Parathyroid adenoma (tissue), 2 donors: ENCODE measurements at regions not wholly inside any gene's neighbourhood (a gene's known extent, or its start where the extent isn't known, plus 50 kb on each side); places are given as distances from the start of the nearest gene placed in this dataset.

Source experiments
- H2AFZ ChIP-seq: fragments of 300-600 bp; sonication (generic); one replicate; pipeline ENCODE4 v1.7.0; 2017; ENCODE audit warnings: antibody characterized with exemption, mild to moderate bottlenecking
- H3K27ac ChIP-seq: fragments of 300-600 bp; sonication (generic); one replicate; pipeline ENCODE4 v1.7.0; 2017
- H3K27me3 ChIP-seq: fragments of 300-600 bp; sonication (generic); one replicate; pipeline ENCODE4 v1.7.0; 2017; ENCODE audit warnings: low read length; ENCODE audit not compliant: control insufficient read depth, insufficient read depth
- H3K36me3 ChIP-seq: fragments of 300-600 bp; sonication (generic); one replicate; pipeline ENCODE4 v1.7.0; 2017; ENCODE audit warnings: low read length; ENCODE audit not compliant: control insufficient read depth, insufficient read depth
- H3K4me1 ChIP-seq: fragments of 300-600 bp; sonication (generic); one replicate; pipeline ENCODE4 v1.7.0; 2017; ENCODE audit warnings: control low read depth
- H3K4me2 ChIP-seq: fragments of 300-600 bp; sonication (generic); one replicate; pipeline ENCODE4 v1.7.0; 2017; ENCODE audit warnings: low read length
- H3K4me3 ChIP-seq: fragments of 300-600 bp; sonication (generic); one replicate; pipeline ENCODE4 v1.7.0; 2017; ENCODE audit warnings: low read depth, low read length
- H3K79me2 ChIP-seq: fragments of 300-600 bp; sonication (generic); one replicate; pipeline ENCODE4 v1.7.0; 2017; ENCODE audit warnings: control low read depth
- H3K9ac ChIP-seq: fragments of 300-600 bp; sonication (generic); one replicate; pipeline ENCODE4 v1.7.0; 2017; ENCODE audit warnings: mild to moderate bottlenecking
- H3K9me3 ChIP-seq: fragments of 300-600 bp; sonication (generic); one replicate; pipeline ENCODE4 v1.7.0; 2017; ENCODE audit warnings: low read length; ENCODE audit not compliant: control insufficient read depth
- TF ChIP-seq, protein P1 (sequence below): fragments of 300-600 bp; sonication (generic); IDR thresholded peaks from one replicate; pipeline ENCODE4 v1.7.0; 2017; ENCODE audit warnings: antibody characterized with exemption, mild to moderate bottlenecking
- donor health status: primary hyperparathyroidism.

DNA sequence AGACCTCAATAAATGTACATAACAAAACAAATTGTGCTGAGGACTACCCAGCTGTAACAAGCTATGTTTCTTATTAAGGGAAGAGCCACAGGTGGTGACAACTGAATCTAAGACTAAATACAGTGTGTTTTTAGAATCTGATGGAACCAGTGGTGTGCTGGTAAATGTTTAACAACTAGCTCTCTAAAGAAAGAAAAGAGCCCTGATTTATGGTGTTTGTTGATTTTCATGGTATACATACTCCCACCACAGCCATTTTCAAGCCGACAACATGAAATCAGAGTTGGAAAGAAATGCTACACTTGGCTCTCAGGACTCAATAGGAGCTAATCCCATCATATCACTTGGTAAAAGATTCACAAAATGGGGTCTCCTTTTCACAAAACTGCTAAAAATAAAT is 89.8 kb upstream of the FNDC3B start:
- Histone ChIP-seq H3K9me3 (no peaks in the 10 kb centered on the region), H3K4me2 (no peak overlapping the region), H3K4me3 (no peak overlapping the region), H3K9ac (no peak overlapping the region), H3K27me3 (no peaks in the 10 kb centered on the region), H3K27ac (no peak overlapping the region), H3K36me3 (no peaks in the 10 kb centered on the region), H3K4me1 (no peaks in the 10 kb centered on the region), H2AFZ (no peak overlapping the region), H3K79me2 (no peaks in the 10 kb centered on the region)
- TF ChIP-seq, protein P1, sequence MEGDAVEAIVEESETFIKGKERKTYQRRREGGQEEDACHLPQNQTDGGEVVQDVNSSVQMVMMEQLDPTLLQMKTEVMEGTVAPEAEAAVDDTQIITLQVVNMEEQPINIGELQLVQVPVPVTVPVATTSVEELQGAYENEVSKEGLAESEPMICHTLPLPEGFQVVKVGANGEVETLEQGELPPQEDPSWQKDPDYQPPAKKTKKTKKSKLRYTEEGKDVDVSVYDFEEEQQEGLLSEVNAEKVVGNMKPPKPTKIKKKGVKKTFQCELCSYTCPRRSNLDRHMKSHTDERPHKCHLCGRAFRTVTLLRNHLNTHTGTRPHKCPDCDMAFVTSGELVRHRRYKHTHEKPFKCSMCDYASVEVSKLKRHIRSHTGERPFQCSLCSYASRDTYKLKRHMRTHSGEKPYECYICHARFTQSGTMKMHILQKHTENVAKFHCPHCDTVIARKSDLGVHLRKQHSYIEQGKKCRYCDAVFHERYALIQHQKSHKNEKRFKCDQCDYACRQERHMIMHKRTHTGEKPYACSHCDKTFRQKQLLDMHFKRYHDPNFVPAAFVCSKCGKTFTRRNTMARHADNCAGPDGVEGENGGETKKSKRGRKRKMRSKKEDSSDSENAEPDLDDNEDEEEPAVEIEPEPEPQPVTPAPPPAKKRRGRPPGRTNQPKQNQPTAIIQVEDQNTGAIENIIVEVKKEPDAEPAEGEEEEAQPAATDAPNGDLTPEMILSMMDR: no peak

DNA sequence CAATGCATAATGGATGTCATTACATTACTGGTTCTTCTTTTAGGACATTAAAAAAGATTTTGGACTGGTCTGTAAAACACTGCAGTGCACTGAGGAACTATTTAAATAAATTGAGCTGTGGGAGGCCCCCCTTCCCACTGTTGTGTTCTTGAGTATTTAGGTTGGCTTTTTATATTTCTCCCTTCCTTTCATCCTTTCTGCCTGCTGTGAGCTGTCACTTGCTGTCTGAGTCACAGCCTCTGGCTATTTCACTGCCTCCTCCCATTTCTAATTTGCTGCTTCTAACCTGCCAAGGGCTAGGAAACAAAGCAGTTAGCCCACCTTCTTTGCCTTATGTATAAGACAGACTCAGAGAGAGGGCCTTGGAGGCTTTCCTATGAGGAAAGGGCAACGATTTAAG is 89.0 kb upstream of the FNDC3B start:
- TF ChIP-seq, protein P1: no peak
- Histone ChIP-seq H3K9ac (no peak overlapping the region), H2AFZ (no peak overlapping the region), H3K4me3 (no peak overlapping the region), H3K79me2 (no peaks in the 10 kb centered on the region), H3K27me3 (no peaks in the 10 kb centered on the region), H3K36me3 (no peaks in the 10 kb centered on the region), H3K27ac (no peak overlapping the region), H3K4me2 (no peak overlapping the region), H3K9me3 (no peaks in the 10 kb centered on the region), H3K4me1 (no peaks in the 10 kb centered on the region)

DNA sequence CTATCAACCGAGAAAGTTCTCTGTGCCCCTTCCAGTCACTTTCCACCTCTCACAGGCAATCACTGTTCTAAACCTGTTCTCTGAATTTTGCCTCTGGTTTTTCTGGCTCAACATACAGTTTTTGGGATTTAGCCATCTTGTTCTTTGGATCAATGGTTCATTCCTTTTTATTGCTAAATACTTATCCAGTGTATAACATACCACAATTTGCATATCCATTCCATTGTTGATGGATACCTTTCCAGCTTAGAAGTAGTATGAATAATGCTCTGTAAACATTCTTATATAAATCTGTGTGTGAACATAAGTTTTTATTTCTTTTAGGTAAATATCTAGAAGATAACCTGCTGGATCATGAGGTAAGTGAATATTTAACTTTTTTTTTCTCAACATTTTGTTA is 87.8 kb upstream of the FNDC3B start:
- Histone ChIP-seq H3K36me3 (no peaks in the 10 kb centered on the region), H3K4me2 (no peak overlapping the region), H3K9me3 (no peaks in the 10 kb centered on the region), H3K4me3 (no peak overlapping the region), H3K79me2 (no peaks in the 10 kb centered on the region), H3K27ac (no peak overlapping the region), H3K9ac (no peak overlapping the region), H3K4me1 (no peaks in the 10 kb centered on the region), H3K27me3 (no peaks in the 10 kb centered on the region), H2AFZ (no peak overlapping the region)
- TF ChIP-seq, protein P1: no peak

DNA sequence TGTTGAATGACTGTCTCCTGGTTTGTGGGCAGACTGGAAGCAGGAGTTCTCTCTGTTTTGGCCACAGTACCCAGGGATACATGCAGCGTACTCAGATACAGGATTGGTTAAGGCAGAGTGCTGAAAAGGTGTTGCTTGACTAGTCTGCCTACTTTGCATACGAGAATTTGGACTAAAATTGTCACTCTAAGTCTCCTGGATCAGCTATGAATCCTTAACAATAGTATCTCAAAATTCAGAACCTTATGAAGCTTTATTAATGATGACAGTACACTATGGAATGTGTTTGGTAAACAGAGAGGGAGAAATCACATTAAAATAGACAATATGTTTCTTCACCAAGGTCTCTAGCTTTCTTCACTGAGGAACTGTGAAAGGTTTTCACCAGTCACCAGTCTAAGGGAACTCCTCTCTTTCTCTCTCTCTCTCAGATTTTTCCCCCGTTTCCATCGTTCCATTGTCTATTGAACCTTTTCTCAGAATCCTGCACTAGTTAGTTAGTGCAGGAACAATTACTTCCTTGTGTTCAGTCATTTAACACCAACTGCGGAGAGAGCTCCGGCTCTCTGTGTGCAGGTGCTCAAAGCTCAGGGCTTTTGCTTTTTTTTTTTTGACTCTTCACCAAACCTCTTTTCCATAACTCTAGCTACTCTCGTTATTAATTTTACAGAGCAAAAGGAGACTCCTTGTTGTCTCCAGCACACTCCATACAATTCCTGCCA is 85.9 kb upstream of the FNDC3B start:
- Histone ChIP-seq H3K4me2 (no peak overlapping the region), H3K79me2 (no peaks in the 10 kb centered on the region), H2AFZ (no peak overlapping the region), H3K36me3 (no peaks in the 10 kb centered on the region), H3K9ac (no peak overlapping the region), H3K4me3 (no peak overlapping the region), H3K9me3 (no peaks in the 10 kb centered on the region), H3K27ac (no peak overlapping the region), H3K27me3 (no peaks in the 10 kb centered on the region), H3K4me1 (no peaks in the 10 kb centered on the region)
- TF ChIP-seq, protein P1: no peak

DNA sequence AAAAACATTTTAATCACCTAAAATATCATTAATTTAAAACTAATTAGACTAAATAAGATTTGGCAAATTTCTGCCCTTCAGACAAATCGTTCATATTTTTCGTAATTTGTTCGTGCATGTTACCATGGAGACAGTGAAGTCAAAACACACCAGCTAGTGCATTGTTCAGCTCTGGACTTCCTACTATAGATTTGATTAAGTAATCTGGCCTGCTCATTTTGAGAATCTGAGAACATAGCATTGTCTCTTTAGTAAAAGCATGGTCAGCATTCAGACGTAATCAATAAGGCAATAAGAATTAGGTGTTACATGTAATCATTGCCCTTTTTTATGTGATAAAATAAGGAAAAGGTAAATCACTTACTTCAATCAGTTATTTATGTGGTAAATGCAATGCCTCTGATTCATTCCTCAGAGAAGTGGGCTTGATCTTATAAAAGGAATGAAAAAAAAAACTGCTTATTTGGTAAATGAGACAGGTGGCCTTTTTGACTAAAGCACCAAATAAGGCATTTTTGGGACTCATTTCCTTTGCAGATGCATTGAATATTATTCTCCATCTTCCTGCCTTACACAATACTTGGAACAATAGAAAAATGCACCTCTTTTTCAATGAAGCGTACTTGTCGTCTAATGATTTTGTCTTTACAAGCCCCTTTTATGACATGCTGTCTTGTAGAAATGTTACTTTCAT is 84.5 kb upstream of the FNDC3B start:
- Histone ChIP-seq H3K36me3 (no peaks in the 10 kb centered on the region), H3K27me3 (no peaks in the 10 kb centered on the region), H3K27ac (no peak overlapping the region), H3K9ac (no peak overlapping the region), H2AFZ (no peak overlapping the region), H3K9me3 (no peaks in the 10 kb centered on the region), H3K4me2 (no peak overlapping the region), H3K4me3 (no peak overlapping the region), H3K79me2 (no peaks in the 10 kb centered on the region), H3K4me1 (no peaks in the 10 kb centered on the region)
- TF ChIP-seq, protein P1: no peak
